Thoracic aorta (tissue), 2 donors: ENCODE measurements at regions not wholly inside any gene's neighbourhood (a gene's known extent, or its start where the extent isn't known, plus 50 kb on each side); places are given as distances from the start of the nearest gene placed in this dataset.

Source experiments
- ATAC-seq: fragments of 150-250 bp; one replicate; pipeline ENCODE4 v1.8.0; 2017; ENCODE audit warnings: low read depth; ENCODE audit not compliant: insufficient number of reproducible peaks, low FRiP score
- DNase-seq: peaks from one replicate; pipeline ENCODE4 v3.0.0-alpha.2; 2020; ENCODE audit warnings: low spot score
- H3K27ac ChIP-seq, 2 donors: fragments of 200-600 bp; sonication (generic); 1 replicate in 1 of 2; 2 replicates in 1 of 2; pipeline ENCODE4 v1.5.1; 2016; ENCODE audit warnings: mild to moderate bottlenecking in 2 of 2, moderate library complexity in 2 of 2
- H3K27me3 ChIP-seq: fragments of 200-600 bp; sonication (generic); replicated peaks from 2 replicates; pipeline ENCODE4 v1.6.0; 2016; ENCODE audit warnings: mild to moderate bottlenecking; ENCODE audit not compliant: insufficient read depth
- H3K36me3 ChIP-seq: fragments of 200-600 bp; sonication (generic); one replicate; pipeline ENCODE4 v1.5.1; 2016
- H3K4me1 ChIP-seq, 2 donors: fragments of 200-600 bp; sonication (generic); 1 replicate in 1 of 2; 2 replicates in 1 of 2; pipeline versions ENCODE4 v1.5.1 to v1.6.0; 2016; ENCODE audit warnings: low read depth in 2 of 2, mild to moderate bottlenecking in 1 of 2; ENCODE audit not compliant: control insufficient read depth in 1 of 2
- H3K4me3 ChIP-seq: fragments of 200-600 bp; sonication (generic); 2 replicates; pipeline ENCODE4 v1.5.1; 2016; ENCODE audit warnings: mild to moderate bottlenecking
- H3K9me3 ChIP-seq: fragments of 200-600 bp; sonication (generic); 2 replicates; pipeline ENCODE4 v1.5.1; 2016
- CTCF ChIP-seq: fragments of 200-600 bp; sonication (generic); IDR thresholded peaks from one replicate; pipeline ENCODE4 v1.5.1; 2019; ENCODE audit warnings: antibody characterized with exemption

GRCh38 chr6:146896960-146897701 lies 298.4 kb downstream of the ADGB start:
- DNase-seq (no peak), ATAC-seq (no peak)
- H3K4me1 ChIP-seq: no peaks in the 10 kb centered on the region
- TF ChIP-seq CTCF: no peak
- H3K27me3 ChIP-seq: no peaks in the 10 kb centered on the region
- H3K9me3 ChIP-seq: no peaks in the 10 kb centered on the region
- H3K36me3 ChIP-seq: no peaks in the 10 kb centered on the region
- H3K27ac ChIP-seq: no peak overlapping the region
- H3K4me3 ChIP-seq: no peak overlapping the region

GRCh38 chr6:146898069-146898887 lies 299.5 kb downstream of the ADGB start:
- H3K36me3 ChIP-seq: no peaks in the 10 kb centered on the region
- DNase-seq (no peak), ATAC-seq (no peak)
- no peak overlapping the region for H3K4me3 ChIP-seq
- no peaks in the 10 kb centered on the region for H3K9me3 ChIP-seq
- TF ChIP-seq CTCF: no peak
- no peaks in the 10 kb centered on the region for H3K4me1 ChIP-seq
- no peaks in the 10 kb centered on the region for H3K27me3 ChIP-seq
- no peak overlapping the region for H3K27ac ChIP-seq

- Histone ChIP-seq H3K4me3 (no peak overlapping the region), H3K27ac (no peak overlapping the region), H3K9me3 (no peaks in the 10 kb centered on the region), H3K4me1 (no peaks in the 10 kb centered on the region), H3K36me3 (no peaks in the 10 kb centered on the region), H3K27me3 (no peaks in the 10 kb centered on the region)
- ATAC-seq (no peak), DNase-seq (no peak)
- no peak for TF ChIP-seq CTCF
Observed at GRCh38 chr6:146898888-146899227, 300.1 kb downstream of the ADGB start.

- Histone ChIP-seq H3K4me3 (no peak overlapping the region), H3K36me3 (no peaks in the 10 kb centered on the region), H3K27ac (no peak overlapping the region), H3K9me3 (no peaks in the 10 kb centered on the region), H3K27me3 (no peaks in the 10 kb centered on the region), H3K4me1 (peaks cover 3 to 13% of the 10 kb centered on the region in 2 donors)
- no peak for TF ChIP-seq CTCF
- DNase-seq: no peak
- ATAC-seq: no peak
Observed at GRCh38 chr6:146901940-146902816, 302.0 kb upstream of the STXBP5 start.

- ATAC-seq (no peak), DNase-seq (no peak)
- Histone ChIP-seq H3K9me3 (no peaks in the 10 kb centered on the region), H3K27me3 (no peaks in the 10 kb centered on the region), H3K4me1 (peaks cover 3 to 13% of the 10 kb centered on the region in 2 donors), H3K36me3 (no peaks in the 10 kb centered on the region), H3K4me3 (no peak overlapping the region), H3K27ac (no peak overlapping the region)
- no peak for TF ChIP-seq CTCF
Observed at GRCh38 chr6:146902846-146903245, 301.4 kb upstream of the STXBP5 start.
